ENCODE measurements at regions not wholly inside any gene's neighbourhood (a gene's known extent, or its start where the extent isn't known, plus 50 kb on each side); places are given as distances from the start of the nearest gene placed in this dataset.

- intact Hi-C loops (cut with micrococcal nuclease): loop anchor here (10.0 kb wide), 1 partner anchor 752 kb away; no protein-coding TSS in a partner anchor
- no peak overlapping the region for H4K8ac ChIP-seq (ENCODE audit: low read depth in 2 of 2, low read length in 2 of 2)
- TF ChIP-seq CHD1 (IDR thresholded peaks at IDR 0.05; ENCODE audit: low read depth, low read length) (no peak), MAFK (IDR thresholded peaks at IDR 0.05; ENCODE audit: low read depth, low read length) (no peak), MAZ (IDR thresholded peaks at IDR 0.05; ENCODE audit: borderline replicate concordance, low read depth, low read length) (no peak), CEBPB (IDR thresholded peaks at IDR 0.05; ENCODE audit: low read depth, low read length) (no peak), NFE2L2 (IDR thresholded peaks at IDR 0.05; ENCODE audit: low read depth, low read length) (no peak), MXI1 (IDR thresholded peaks at IDR 0.05; ENCODE audit: borderline replicate concordance, low read depth, low read length) (no peak), POLR2A (IDR thresholded peaks at IDR 0.05; ENCODE audit: low read depth, low read length) (no peak), CTCF (conservative IDR thresholded peaks at IDR 0.05; ENCODE audit: low read depth, low read length) (no peak)
- H3K27me3 ChIP-seq (ENCODE audit: control insufficient read depth, insufficient read depth, low read length): peaks cover 2% of the 10 kb centered on the region
- H3K18ac ChIP-seq (ENCODE audit: low read depth, low read length): no peak overlapping the region
- no peak overlapping the region for H2BK20ac ChIP-seq (ENCODE audit: low read depth, low read length)
- H3K4me2 ChIP-seq (ENCODE audit: low read depth, low read length): no peak overlapping the region
- no peak overlapping the region for H2AFZ ChIP-seq (replicated peaks; ENCODE audit: low read length, poor library complexity)
- ChIA-PET POLR2A (ENCODE audit: unreplicated experiment) (no interaction called here), CTCF (no interaction called here)
- H2AK9ac ChIP-seq (replicated peaks; ENCODE audit: low read depth, low read length, poor library complexity): no peak overlapping the region
- H3K23ac ChIP-seq (ENCODE audit: low read depth, low read length): no peak overlapping the region
- H4K91ac ChIP-seq (ENCODE audit: insufficient read depth, low read depth, low read length): no peak overlapping the region
- no peak overlapping the region for H3K14ac ChIP-seq (replicated peaks; ENCODE audit: low read depth, low read length)
- no TSS peak for BruUV-seq (replicated peaks)
- H4K20me1 ChIP-seq (ENCODE audit: insufficient read depth, low read length): no peaks in the 10 kb centered on the region
- no peaks in the 10 kb centered on the region for H3K9me3 ChIP-seq (ENCODE audit: control insufficient read depth, insufficient read depth, low read length)
- dilution Hi-C loops (cut with HindIII; ENCODE audit: low sequenced_read_pairs, unreplicated experiment): no loop called here
- H3K9ac ChIP-seq (ENCODE audit: low read depth, low read length): no peak overlapping the region
- no peak overlapping the region for H3K4me3 ChIP-seq (ENCODE audit: insufficient read depth, low read depth, low read length)
- H2BK15ac ChIP-seq (ENCODE audit: low read depth, low read length): no peak overlapping the region
- ATAC-seq (ENCODE audit: low read depth) (no peak), DNase-seq (no peak)
- H2AK5ac ChIP-seq (ENCODE audit: low read depth, low read length): no peak overlapping the region
- no peaks in the 10 kb centered on the region for H3K4me1 ChIP-seq (ENCODE audit: control insufficient read depth, insufficient read depth, low read length)
- H4K5ac ChIP-seq (ENCODE audit: low read depth, low read length): no peak overlapping the region
- WGBS, 2 experiments (ENCODE audit: extremely low coverage in 2 of 2, insufficient read length in 1 of 2): no CpG with 5 or more reads among the region's 2 CpGs
- H2BK120ac ChIP-seq (ENCODE audit: low read depth, low read length): no peak overlapping the region
- in situ Hi-C loops (cut with MboI; ENCODE audit: low sequenced_read_pairs): no loop called here
- no peak overlapping the region for H2BK5ac ChIP-seq (ENCODE audit: low read depth, low read length, poor library complexity, severe bottlenecking)
- no peak overlapping the region for H3K27ac ChIP-seq (ENCODE audit: insufficient read depth, low read length)
- no peaks in the 10 kb centered on the region for H3K9me1 ChIP-seq (ENCODE audit: insufficient read depth, low read length)
- H3K56ac ChIP-seq (ENCODE audit: extremely low read depth, insufficient read depth, low read length): no peak overlapping the region
- no peaks in the 10 kb centered on the region for H3K36me3 ChIP-seq (ENCODE audit: control insufficient read depth, insufficient read depth, low read length)
- H3K4ac ChIP-seq (ENCODE audit: low read depth, low read length): no peak overlapping the region
- H3K79me1 ChIP-seq (ENCODE audit: low read depth in 1 of 2, low read length in 2 of 2): no peaks in the 10 kb centered on the region
These were observed 77.6 kb upstream of the SLC39A8 start for GRCh38 chr4:102422843-102423242.

All from IMR-90 (cell line).